OCI-LY1 (cell line): ENCODE measurements at regions not wholly inside any gene's neighbourhood (a gene's known extent, or its start where the extent isn't known, plus 50 kb on each side); places are given as distances from the start of the nearest gene placed in this dataset.

ENCODE experiments used
- H2AFZ ChIP-seq: fragments of 200-600 bp; sonication (generic), shearing (Covaris generic); 2 replicates; pipeline ENCODE4 v1.6.0; 2014; ENCODE audit warnings: antibody characterized with exemption, mild to moderate bottlenecking, low read length
- H3F3A ChIP-seq: fragments of 200-600 bp; sonication (generic), shearing (Covaris generic); 2 replicates; pipeline ENCODE4 v1.6.0; 2014; ENCODE audit warnings: mild to moderate bottlenecking, antibody characterized with exemption, low read length, moderate library complexity; ENCODE audit not compliant: insufficient read depth
- H3K27ac ChIP-seq: fragments of 200-600 bp; sonication (generic); 2 replicates; pipeline ENCODE4 v1.5.1; 2014; ENCODE audit warnings: low read length, mixed run types, mild to moderate bottlenecking, low read depth; ENCODE audit not compliant: poor library complexity, severe bottlenecking
- H3K27me3 ChIP-seq: fragments of 200-600 bp; sonication (generic); 2 replicates; pipeline ENCODE4 v1.6.0; 2014; ENCODE audit warnings: antibody characterized with exemption, mild to moderate bottlenecking, low read length, moderate library complexity; ENCODE audit not compliant: insufficient read depth
- H3K36me3 ChIP-seq: fragments of 200-600 bp; sonication (generic); 2 replicates; pipeline ENCODE4 v1.6.1; 2014; ENCODE audit warnings: mild to moderate bottlenecking, antibody characterized with exemption, low read length, moderate library complexity, mixed read lengths; ENCODE audit not compliant: insufficient read depth
- H3K4me1 ChIP-seq: fragments of 200-600 bp; sonication (generic); 2 replicates; pipeline ENCODE4 v1.5.1; 2014; ENCODE audit warnings: mild to moderate bottlenecking, low read length, moderate library complexity; ENCODE audit not compliant: insufficient read depth, severe bottlenecking
- H3K4me2 ChIP-seq: fragments of 200-600 bp; sonication (generic), shearing (Covaris generic); 2 replicates; pipeline ENCODE4 v1.6.1; 2014; ENCODE audit warnings: low read length
- H3K4me3 ChIP-seq: fragments of 200-600 bp; sonication (generic); 2 replicates; pipeline ENCODE4 v1.5.1; 2014; ENCODE audit warnings: low read length, low read depth, mild to moderate bottlenecking, mixed read lengths; ENCODE audit not compliant: poor library complexity, severe bottlenecking
- H3K79me2 ChIP-seq: fragments of 200-600 bp; shearing (Covaris generic); 2 replicates; pipeline ENCODE4 v1.6.1; 2016; ENCODE audit warnings: mixed run types, low read length, mixed read lengths; ENCODE audit not compliant: insufficient read depth
- H3K9ac ChIP-seq: fragments of 200-600 bp; sonication (generic), shearing (Covaris generic); 2 replicates; pipeline ENCODE4 v1.6.1; 2014; ENCODE audit warnings: mild to moderate bottlenecking, low read length, mixed read lengths
- H3K9me2 ChIP-seq: fragments of 200-600 bp; sonication (generic), shearing (Covaris generic); 2 replicates; pipeline ENCODE4 v1.6.1; 2014; ENCODE audit warnings: low read depth, mild to moderate bottlenecking, low read length, mixed read lengths
- H3K9me3 ChIP-seq: fragments of 200-600 bp; shearing (Covaris generic); 2 replicates; pipeline ENCODE4 v1.6.1; 2014; ENCODE audit warnings: low read length, mixed read lengths
- H4K20me1 ChIP-seq: fragments of 200-600 bp; sonication (generic), shearing (Covaris generic); 2 replicates; pipeline ENCODE4 v1.6.0; 2016; ENCODE audit warnings: mild to moderate bottlenecking, low read length; ENCODE audit not compliant: insufficient read depth
- CTCF ChIP-seq: fragments of 200-600 bp; sonication (generic), shearing (Covaris generic); IDR thresholded peaks from 2 replicates; pipeline ENCODE4 v1.5.1; 2017; ENCODE audit warnings: mild to moderate bottlenecking, antibody characterized with exemption, low read length, moderate library complexity, mixed read lengths
- EZH2 ChIP-seq: fragments of 200-600 bp; sonication (generic), shearing (Covaris generic); IDR thresholded peaks from 2 replicates; pipeline ENCODE4 v1.8.0; 2017; ENCODE audit warnings: borderline replicate concordance, mixed run types, mild to moderate bottlenecking, antibody characterized with exemption, low read length, moderate library complexity, mixed read lengths

GRCh38 chr10:43806831-43807640 lies 158.4 kb upstream of the ZNF32 start:
- Histone ChIP-seq H3K27ac (no peak overlapping the region), H3K4me2 (no peak overlapping the region)
- TF ChIP-seq EZH2, result no peak
- TF ChIP-seq CTCF, result no peak

GRCh38 chr10:43803791-43804190 lies 155.1 kb upstream of the ZNF32 start:
- H3K27ac ChIP-seq, result no peak overlapping the region
- no peaks in the 10 kb centered on the region for H3K9me2 ChIP-seq
- H3K27me3 ChIP-seq, result no peaks in the 10 kb centered on the region
- no peaks in the 10 kb centered on the region for H4K20me1 ChIP-seq
- no peak overlapping the region for H3K4me3 ChIP-seq
- no peak overlapping the region for H3K9ac ChIP-seq
- H3K4me2 ChIP-seq, result no peak overlapping the region
- H3K36me3 ChIP-seq, result no peaks in the 10 kb centered on the region
- H3K4me1 ChIP-seq, result no peaks in the 10 kb centered on the region
- no peak for TF ChIP-seq EZH2
- TF ChIP-seq CTCF, result no peak
- H3K9me3 ChIP-seq, result no peaks in the 10 kb centered on the region
- H3F3A ChIP-seq, result no peaks in the 10 kb centered on the region
- no peak overlapping the region for H2AFZ ChIP-seq
- H3K79me2 ChIP-seq, result no peaks in the 10 kb centered on the region

More at GRCh38 chr10:43806831-43807640, 158.4 kb upstream of the ZNF32 start:
- Histone ChIP-seq H3K36me3 (no peaks in the 10 kb centered on the region), H3K9ac (no peak overlapping the region), H3K27me3 (no peaks in the 10 kb centered on the region), H4K20me1 (no peaks in the 10 kb centered on the region), H3K9me2 (no peaks in the 10 kb centered on the region), H3F3A (no peaks in the 10 kb centered on the region), H3K4me1 (no peaks in the 10 kb centered on the region), H2AFZ (no peak overlapping the region), H3K9me3 (no peaks in the 10 kb centered on the region), H3K79me2 (no peaks in the 10 kb centered on the region), H3K4me3 (no peak overlapping the region)

- no peaks in the 10 kb centered on the region for H3K27me3 ChIP-seq
- no peaks in the 10 kb centered on the region for H3F3A ChIP-seq
- H3K36me3 ChIP-seq, result no peaks in the 10 kb centered on the region
- no peak overlapping the region for H2AFZ ChIP-seq
- H3K9ac ChIP-seq, result no peak overlapping the region
- H3K4me2 ChIP-seq, result no peak overlapping the region
- H3K4me3 ChIP-seq, result no peak overlapping the region
- H3K4me1 ChIP-seq, result no peaks in the 10 kb centered on the region
- TF ChIP-seq CTCF (no peak), EZH2 (no peak)
- no peak overlapping the region for H3K27ac ChIP-seq
- H3K9me2 ChIP-seq, result no peaks in the 10 kb centered on the region
- H3K79me2 ChIP-seq, result no peaks in the 10 kb centered on the region
- H4K20me1 ChIP-seq, result no peaks in the 10 kb centered on the region
- H3K9me3 ChIP-seq, result no peaks in the 10 kb centered on the region
Observed at GRCh38 chr10:43802988-43803696, 154.5 kb upstream of the ZNF32 start.
